WTC11 (cell line): ENCODE measurements at regions not wholly inside any gene's neighbourhood (a gene's known extent, or its start where the extent isn't known, plus 50 kb on each side); places are given as distances from the start of the nearest gene placed in this dataset.
A peak's percentile ranks its signal among the peaks of the same experiment; 100 is the strongest.

Source experiments
- ATAC-seq: fragments of 200-7000 bp; cut with Tn5 transposase; 2 replicates; pipeline ENCODE4 v1.10.0; 2021; ENCODE audit warnings: mild to moderate bottlenecking, moderate library complexity
- CTCF ChIA-PET: fragments of 300-600 bp; sonication (Branson Sonifier 250); formaldehyde crosslinking; loops from one replicate; lab custom pipeline; 2021; ENCODE audit warnings: antibody characterized with exemption; lab: Charles Lee
- POLR2A ChIA-PET: fragments of 350-600 bp; sonication (Branson Sonifier 250); formaldehyde crosslinking; loops from one replicate; lab custom pipeline; 2021; ENCODE audit warnings: antibody characterized with exemption; lab: Charles Lee
- DNase-seq: peaks from one replicate; pipeline ENCODE4 v3.0.0; 2021; ENCODE audit warnings: low spot score
- H3K27ac Mint-ChIP-seq: 2 replicates; pipeline ENCODE4 v1.8.0; 2021; ENCODE audit warnings: mixed read lengths
- H3K27me3 Mint-ChIP-seq: 2 replicates; pipeline ENCODE4 v1.8.0; 2021; ENCODE audit warnings: low read depth, mild to moderate bottlenecking, moderate library complexity, mixed read lengths
- H3K36me3 Mint-ChIP-seq: 2 replicates; pipeline ENCODE4 v1.8.0; 2021; ENCODE audit warnings: mixed read lengths
- H3K4me1 Mint-ChIP-seq: 2 replicates; pipeline ENCODE4 v1.8.0; 2022; ENCODE audit warnings: mixed read lengths
- H3K4me3 Mint-ChIP-seq: 2 replicates; pipeline ENCODE4 v1.8.0; 2021; ENCODE audit warnings: mild to moderate bottlenecking, moderate library complexity, mixed read lengths
- H3K9me3 Mint-ChIP-seq: 2 replicates; pipeline ENCODE4 v1.8.0; 2021; ENCODE audit warnings: mixed read lengths
- ATF1 ChIP-seq: sonication (generic); formaldehyde crosslinking; IDR thresholded peaks from 2 replicates; pipeline ENCODE4 v1.8.1; 2023; ENCODE audit warnings: mild to moderate bottlenecking, moderate library complexity, missing genetic modification reagents
- JAZF1 ChIP-seq: fragments of 250-450 bp; sonication (Bioruptor Pico); IDR thresholded peaks from 2 replicates; pipeline ENCODE4 v1.9.0; 2021; ENCODE audit warnings: moderate library complexity, mild to moderate bottlenecking, inconsistent platforms
- TCF7 ChIP-seq: sonication (generic); formaldehyde crosslinking; IDR thresholded peaks from 2 replicates; pipeline ENCODE4 v1.8.0; 2022; ENCODE audit warnings: mild to moderate bottlenecking, low read depth, missing genetic modification reagents, moderate library complexity
- ZBTB21 ChIP-seq: sonication (generic); formaldehyde crosslinking; IDR thresholded peaks from 2 replicates; pipeline ENCODE4 v1.8.1; 2023; ENCODE audit warnings: mild to moderate bottlenecking, missing genetic modification reagents, borderline replicate concordance
- ZNF138 ChIP-seq: sonication (generic); formaldehyde crosslinking; conservative IDR thresholded peaks from 2 replicates; pipeline ENCODE4 v1.8.1; 2022; ENCODE audit warnings: mild to moderate bottlenecking, moderate library complexity, missing genetic modification reagents
- ZNF423 ChIP-seq: fragments of 250-450 bp; sonication (Bioruptor Pico); IDR thresholded peaks from 2 replicates; pipeline ENCODE4 v2.1.2; 2022; ENCODE audit warnings: mild to moderate bottlenecking, moderate library complexity
- TF ChIP-seq, protein P1 (sequence below): fragments of 200-600 bp; IDR thresholded peaks from 2 replicates; pipeline ENCODE4 v1.8.0; 2022; ENCODE audit warnings: antibody characterized with exemption
- TF ChIP-seq, protein P2 (sequence below): sonication (generic); formaldehyde crosslinking; IDR thresholded peaks from 2 replicates; pipeline ENCODE4 v1.8.0; 2023; ENCODE audit warnings: mild to moderate bottlenecking, missing genetic modification reagents
- TF ChIP-seq, protein P3 (sequence below): sonication (generic); formaldehyde crosslinking; IDR thresholded peaks from 2 replicates; pipeline ENCODE4 v1.8.1; 2023; ENCODE audit warnings: mild to moderate bottlenecking, missing genetic modification reagents, moderate library complexity
- TF ChIP-seq, protein P4 (sequence below): sonication (generic); formaldehyde crosslinking; IDR thresholded peaks from 2 replicates; pipeline ENCODE4 v1.8.0; 2022; ENCODE audit warnings: mild to moderate bottlenecking, missing genetic modification reagents
- TF ChIP-seq, protein P5 (sequence below): sonication (generic); formaldehyde crosslinking; conservative IDR thresholded peaks from 2 replicates; pipeline ENCODE4 v1.8.1; 2023; ENCODE audit warnings: mild to moderate bottlenecking, low read depth, missing genetic modification reagents, moderate library complexity
- TF ChIP-seq, protein P6 (sequence below): fragments of 250-450 bp; sonication (Bioruptor Pico); IDR thresholded peaks from 2 replicates; pipeline ENCODE4 v2.1.2; 2022; ENCODE audit warnings: mild to moderate bottlenecking, moderate library complexity
- TF ChIP-seq, protein P7 (sequence below): sonication (generic); formaldehyde crosslinking; conservative IDR thresholded peaks from 2 replicates; pipeline ENCODE4 v1.8.1; 2022; ENCODE audit warnings: mild to moderate bottlenecking, missing genetic modification reagents
- TF ChIP-seq, protein P8 (sequence below): sonication (generic); formaldehyde crosslinking; IDR thresholded peaks from 2 replicates; pipeline ENCODE4 v1.8.1; 2023; ENCODE audit warnings: mild to moderate bottlenecking, missing genetic modification reagents

DNA sequence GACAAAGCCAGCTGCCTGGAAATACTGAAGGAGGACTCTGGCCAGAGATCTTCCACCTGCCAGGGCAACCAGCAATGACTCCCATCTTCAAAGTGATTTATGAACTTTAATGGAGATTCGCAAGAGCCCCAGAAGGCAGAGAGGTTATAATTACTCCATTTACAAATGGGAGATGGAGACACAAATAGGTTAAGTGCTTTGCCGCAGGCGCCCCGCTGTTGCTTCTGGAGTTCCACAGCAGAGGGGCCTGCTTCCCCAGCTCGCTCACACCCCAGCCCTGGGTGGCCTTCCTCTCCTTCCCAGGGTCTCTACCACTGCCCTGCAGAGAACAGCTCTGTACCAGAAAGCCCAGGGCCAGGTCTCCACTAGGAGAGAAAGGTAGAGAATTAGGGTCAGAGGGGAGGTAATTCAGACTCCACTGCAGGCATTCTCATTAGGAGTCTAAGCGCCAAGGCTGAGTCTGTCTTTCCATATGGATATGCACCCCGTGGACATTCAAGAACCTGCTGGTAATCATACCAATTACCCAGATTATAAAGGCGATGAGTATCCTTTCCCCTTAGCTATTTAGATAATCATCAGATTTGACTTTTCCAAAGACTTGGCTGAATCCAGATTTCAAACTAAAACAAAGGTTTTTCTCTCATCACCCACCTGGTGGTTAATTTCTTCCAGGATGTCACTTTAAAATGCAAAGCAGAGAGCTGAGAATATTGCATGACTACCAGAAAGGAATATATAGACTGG lies 157.6 kb upstream of the TUT7 start:
- peaks cover 3% of the 10 kb centered on the region; the same call in 1 of the 2 replicates for H3K27me3 Mint-ChIP-seq
- POLR2A ChIA-PET: no interaction called here
- no peaks in the 10 kb centered on the region for H3K9me3 Mint-ChIP-seq
- H3K36me3 Mint-ChIP-seq: no peaks in the 10 kb centered on the region
- TF ChIP-seq JAZF1 (CRISPR knock-in tag) (no peak), ZNF423 (CRISPR knock-in tag) (no peak), ATF1 (CRISPR knock-in tag) (no peak), TCF7 (CRISPR knock-in tag) (no peak)
- TF ChIP-seq, protein P1, sequence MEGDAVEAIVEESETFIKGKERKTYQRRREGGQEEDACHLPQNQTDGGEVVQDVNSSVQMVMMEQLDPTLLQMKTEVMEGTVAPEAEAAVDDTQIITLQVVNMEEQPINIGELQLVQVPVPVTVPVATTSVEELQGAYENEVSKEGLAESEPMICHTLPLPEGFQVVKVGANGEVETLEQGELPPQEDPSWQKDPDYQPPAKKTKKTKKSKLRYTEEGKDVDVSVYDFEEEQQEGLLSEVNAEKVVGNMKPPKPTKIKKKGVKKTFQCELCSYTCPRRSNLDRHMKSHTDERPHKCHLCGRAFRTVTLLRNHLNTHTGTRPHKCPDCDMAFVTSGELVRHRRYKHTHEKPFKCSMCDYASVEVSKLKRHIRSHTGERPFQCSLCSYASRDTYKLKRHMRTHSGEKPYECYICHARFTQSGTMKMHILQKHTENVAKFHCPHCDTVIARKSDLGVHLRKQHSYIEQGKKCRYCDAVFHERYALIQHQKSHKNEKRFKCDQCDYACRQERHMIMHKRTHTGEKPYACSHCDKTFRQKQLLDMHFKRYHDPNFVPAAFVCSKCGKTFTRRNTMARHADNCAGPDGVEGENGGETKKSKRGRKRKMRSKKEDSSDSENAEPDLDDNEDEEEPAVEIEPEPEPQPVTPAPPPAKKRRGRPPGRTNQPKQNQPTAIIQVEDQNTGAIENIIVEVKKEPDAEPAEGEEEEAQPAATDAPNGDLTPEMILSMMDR: no peak
- TF ChIP-seq, protein P2, sequence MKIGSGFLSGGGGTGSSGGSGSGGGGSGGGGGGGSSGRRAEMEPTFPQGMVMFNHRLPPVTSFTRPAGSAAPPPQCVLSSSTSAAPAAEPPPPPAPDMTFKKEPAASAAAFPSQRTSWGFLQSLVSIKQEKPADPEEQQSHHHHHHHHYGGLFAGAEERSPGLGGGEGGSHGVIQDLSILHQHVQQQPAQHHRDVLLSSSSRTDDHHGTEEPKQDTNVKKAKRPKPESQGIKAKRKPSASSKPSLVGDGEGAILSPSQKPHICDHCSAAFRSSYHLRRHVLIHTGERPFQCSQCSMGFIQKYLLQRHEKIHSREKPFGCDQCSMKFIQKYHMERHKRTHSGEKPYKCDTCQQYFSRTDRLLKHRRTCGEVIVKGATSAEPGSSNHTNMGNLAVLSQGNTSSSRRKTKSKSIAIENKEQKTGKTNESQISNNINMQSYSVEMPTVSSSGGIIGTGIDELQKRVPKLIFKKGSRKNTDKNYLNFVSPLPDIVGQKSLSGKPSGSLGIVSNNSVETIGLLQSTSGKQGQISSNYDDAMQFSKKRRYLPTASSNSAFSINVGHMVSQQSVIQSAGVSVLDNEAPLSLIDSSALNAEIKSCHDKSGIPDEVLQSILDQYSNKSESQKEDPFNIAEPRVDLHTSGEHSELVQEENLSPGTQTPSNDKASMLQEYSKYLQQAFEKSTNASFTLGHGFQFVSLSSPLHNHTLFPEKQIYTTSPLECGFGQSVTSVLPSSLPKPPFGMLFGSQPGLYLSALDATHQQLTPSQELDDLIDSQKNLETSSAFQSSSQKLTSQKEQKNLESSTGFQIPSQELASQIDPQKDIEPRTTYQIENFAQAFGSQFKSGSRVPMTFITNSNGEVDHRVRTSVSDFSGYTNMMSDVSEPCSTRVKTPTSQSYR (CRISPR knock-in tag): no peak
- TF ChIP-seq, protein P3, sequence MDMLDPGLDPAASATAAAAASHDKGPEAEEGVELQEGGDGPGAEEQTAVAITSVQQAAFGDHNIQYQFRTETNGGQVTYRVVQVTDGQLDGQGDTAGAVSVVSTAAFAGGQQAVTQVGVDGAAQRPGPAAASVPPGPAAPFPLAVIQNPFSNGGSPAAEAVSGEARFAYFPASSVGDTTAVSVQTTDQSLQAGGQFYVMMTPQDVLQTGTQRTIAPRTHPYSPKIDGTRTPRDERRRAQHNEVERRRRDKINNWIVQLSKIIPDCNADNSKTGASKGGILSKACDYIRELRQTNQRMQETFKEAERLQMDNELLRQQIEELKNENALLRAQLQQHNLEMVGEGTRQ (CRISPR knock-in tag): no peak
- TF ChIP-seq, all 79 proteins: peak for 0
- H3K27ac Mint-ChIP-seq: no peak overlapping the region
- ATAC-seq (peak; percentile 66), DNase-seq (peak; percentile 16)
- CTCF ChIA-PET: no interaction called here
- H3K4me1 Mint-ChIP-seq: peaks cover 12% of the 10 kb centered on the region
- H3K4me3 Mint-ChIP-seq: no peak overlapping the region

DNA sequence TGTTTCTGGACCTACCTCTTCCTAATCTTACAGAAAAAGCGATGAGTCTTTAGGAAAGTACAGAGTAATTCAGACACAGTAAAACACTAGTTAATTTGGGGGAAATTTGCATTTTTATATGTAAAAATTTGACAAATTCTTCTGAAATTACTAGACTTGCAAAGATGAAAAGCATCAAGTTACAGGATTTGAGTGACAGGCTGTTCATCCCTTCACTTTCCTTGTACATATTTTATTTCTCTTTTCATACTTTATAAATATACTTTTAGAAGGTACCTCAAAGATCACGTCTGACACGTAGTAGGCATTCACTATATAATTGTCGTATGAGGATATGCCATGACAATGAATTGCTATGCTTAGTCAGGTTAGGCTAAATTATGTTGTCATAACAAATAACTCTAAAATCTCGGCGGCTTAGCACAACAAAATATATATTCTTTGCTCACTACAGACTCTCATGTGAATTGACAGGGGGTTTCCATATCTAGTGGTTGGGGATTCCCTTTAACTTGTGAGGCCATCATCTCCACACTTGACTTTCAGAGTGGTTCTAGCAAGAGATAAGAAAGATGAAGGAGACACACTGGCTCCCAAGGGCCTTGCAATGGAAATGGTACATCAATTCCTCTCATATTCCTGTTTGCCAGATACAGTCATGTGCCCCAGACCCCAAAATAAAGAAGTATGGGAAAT lies 154.1 kb upstream of the TUT7 start:
- TF ChIP-seq ZBTB21 (CRISPR knock-in tag) (no peak), ZNF138 (CRISPR knock-in tag) (no peak)
- TF ChIP-seq, protein P4, sequence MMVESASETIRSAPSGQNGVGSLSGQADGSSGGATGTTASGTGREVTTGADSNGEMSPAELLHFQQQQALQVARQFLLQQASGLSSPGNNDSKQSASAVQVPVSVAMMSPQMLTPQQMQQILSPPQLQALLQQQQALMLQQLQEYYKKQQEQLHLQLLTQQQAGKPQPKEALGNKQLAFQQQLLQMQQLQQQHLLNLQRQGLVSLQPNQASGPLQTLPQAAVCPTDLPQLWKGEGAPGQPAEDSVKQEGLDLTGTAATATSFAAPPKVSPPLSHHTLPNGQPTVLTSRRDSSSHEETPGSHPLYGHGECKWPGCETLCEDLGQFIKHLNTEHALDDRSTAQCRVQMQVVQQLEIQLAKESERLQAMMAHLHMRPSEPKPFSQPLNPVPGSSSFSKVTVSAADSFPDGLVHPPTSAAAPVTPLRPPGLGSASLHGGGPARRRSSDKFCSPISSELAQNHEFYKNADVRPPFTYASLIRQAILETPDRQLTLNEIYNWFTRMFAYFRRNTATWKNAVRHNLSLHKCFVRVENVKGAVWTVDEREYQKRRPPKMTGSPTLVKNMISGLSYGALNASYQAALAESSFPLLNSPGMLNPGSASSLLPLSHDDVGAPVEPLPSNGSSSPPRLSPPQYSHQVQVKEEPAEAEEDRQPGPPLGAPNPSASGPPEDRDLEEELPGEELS (CRISPR knock-in tag): no peak
- TF ChIP-seq, protein P5, sequence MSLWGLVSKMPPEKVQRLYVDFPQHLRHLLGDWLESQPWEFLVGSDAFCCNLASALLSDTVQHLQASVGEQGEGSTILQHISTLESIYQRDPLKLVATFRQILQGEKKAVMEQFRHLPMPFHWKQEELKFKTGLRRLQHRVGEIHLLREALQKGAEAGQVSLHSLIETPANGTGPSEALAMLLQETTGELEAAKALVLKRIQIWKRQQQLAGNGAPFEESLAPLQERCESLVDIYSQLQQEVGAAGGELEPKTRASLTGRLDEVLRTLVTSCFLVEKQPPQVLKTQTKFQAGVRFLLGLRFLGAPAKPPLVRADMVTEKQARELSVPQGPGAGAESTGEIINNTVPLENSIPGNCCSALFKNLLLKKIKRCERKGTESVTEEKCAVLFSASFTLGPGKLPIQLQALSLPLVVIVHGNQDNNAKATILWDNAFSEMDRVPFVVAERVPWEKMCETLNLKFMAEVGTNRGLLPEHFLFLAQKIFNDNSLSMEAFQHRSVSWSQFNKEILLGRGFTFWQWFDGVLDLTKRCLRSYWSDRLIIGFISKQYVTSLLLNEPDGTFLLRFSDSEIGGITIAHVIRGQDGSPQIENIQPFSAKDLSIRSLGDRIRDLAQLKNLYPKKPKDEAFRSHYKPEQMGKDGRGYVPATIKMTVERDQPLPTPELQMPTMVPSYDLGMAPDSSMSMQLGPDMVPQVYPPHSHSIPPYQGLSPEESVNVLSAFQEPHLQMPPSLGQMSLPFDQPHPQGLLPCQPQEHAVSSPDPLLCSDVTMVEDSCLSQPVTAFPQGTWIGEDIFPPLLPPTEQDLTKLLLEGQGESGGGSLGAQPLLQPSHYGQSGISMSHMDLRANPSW (CRISPR knock-in tag): no peak
- TF ChIP-seq, protein P6, sequence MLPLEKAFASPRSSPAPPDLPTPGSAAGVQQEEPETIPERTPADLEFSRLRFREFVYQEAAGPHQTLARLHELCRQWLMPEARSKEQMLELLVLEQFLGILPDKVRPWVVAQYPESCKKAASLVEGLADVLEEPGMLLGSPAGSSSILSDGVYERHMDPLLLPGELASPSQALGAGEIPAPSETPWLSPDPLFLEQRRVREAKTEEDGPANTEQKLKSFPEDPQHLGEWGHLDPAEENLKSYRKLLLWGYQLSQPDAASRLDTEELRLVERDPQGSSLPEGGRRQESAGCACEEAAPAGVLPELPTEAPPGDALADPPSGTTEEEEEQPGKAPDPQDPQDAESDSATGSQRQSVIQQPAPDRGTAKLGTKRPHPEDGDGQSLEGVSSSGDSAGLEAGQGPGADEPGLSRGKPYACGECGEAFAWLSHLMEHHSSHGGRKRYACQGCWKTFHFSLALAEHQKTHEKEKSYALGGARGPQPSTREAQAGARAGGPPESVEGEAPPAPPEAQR (CRISPR knock-in tag): no peak
- TF ChIP-seq, protein P7, sequence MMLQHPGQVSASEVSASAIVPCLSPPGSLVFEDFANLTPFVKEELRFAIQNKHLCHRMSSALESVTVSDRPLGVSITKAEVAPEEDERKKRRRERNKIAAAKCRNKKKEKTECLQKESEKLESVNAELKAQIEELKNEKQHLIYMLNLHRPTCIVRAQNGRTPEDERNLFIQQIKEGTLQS: no peak
- TF ChIP-seq, protein P8, sequence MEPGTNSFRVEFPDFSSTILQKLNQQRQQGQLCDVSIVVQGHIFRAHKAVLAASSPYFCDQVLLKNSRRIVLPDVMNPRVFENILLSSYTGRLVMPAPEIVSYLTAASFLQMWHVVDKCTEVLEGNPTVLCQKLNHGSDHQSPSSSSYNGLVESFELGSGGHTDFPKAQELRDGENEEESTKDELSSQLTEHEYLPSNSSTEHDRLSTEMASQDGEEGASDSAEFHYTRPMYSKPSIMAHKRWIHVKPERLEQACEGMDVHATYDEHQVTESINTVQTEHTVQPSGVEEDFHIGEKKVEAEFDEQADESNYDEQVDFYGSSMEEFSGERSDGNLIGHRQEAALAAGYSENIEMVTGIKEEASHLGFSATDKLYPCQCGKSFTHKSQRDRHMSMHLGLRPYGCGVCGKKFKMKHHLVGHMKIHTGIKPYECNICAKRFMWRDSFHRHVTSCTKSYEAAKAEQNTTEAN (CRISPR knock-in tag): no peak
- no peak for DNase-seq
- no peak overlapping the region for H3K27ac Mint-ChIP-seq
- H3K4me1 Mint-ChIP-seq: peaks cover 12% of the 10 kb centered on the region
- ChIA-PET CTCF (no interaction called here), POLR2A (no interaction called here)
- ATAC-seq: no peak
- 0 out of 2 replicates have a peak, but pooled peaks cover 5% of the 10 kb centered on the region for H3K9me3 Mint-ChIP-seq
- peaks cover under 1% of the 10 kb centered on the region; the same call in 1 of the 2 replicates for H3K27me3 Mint-ChIP-seq
- no peak overlapping the region for H3K4me3 Mint-ChIP-seq
- no peaks in the 10 kb centered on the region for H3K36me3 Mint-ChIP-seq
